H1 (cell line): ENCODE measurements at regions not wholly inside any gene's neighbourhood (a gene's known extent, or its start where the extent isn't known, plus 50 kb on each side); places are given as distances from the start of the nearest gene placed in this dataset.

Experiments
- CTCF ChIA-PET: fragments of 300-600 bp; sonication (Branson Sonifier 250); formaldehyde crosslinking; loops from one replicate; lab custom pipeline; 2021; ENCODE audit not compliant: partially characterized antibody; lab: Charles Lee
- POLR2A ChIA-PET: fragments of 300-600 bp; sonication (Branson Sonifier 250); formaldehyde crosslinking; loops from one replicate; lab custom pipeline; 2021; ENCODE audit warnings: inconsistent platforms; ENCODE audit not compliant: partially characterized antibody; lab: Charles Lee
- DNase-seq, 2 experiments: peaks; one replicate each; pipeline versions ENCODE4 v3.0.0 to v3.0.0-alpha.2; 2010 to 2022; ENCODE audit warnings: low spot score in 2 of 2, low read depth in 1 of 2, mixed read lengths in 1 of 2
- FAIRE-seq: peaks from 2 replicates; lab custom pipeline; 2011; peaks lifted over from hg19 to GRCh38; lab: Jason Lieb, UNC
- H2AFZ ChIP-seq: 2 replicates; pipeline ENCODE4 v1.8.1; 2012; ENCODE audit warnings: low read length, inconsistent platforms
- H2AK5ac ChIP-seq: 2 replicates; pipeline ENCODE4 v1.6.1; 2013; ENCODE audit warnings: low read depth, low read length
- H2BK120ac ChIP-seq: replicated peaks from 2 replicates; pipeline ENCODE3; 2013; ENCODE audit warnings: low read depth, low read length, inconsistent platforms
- H2BK12ac ChIP-seq: 2 replicates; pipeline ENCODE4 v1.6.1; 2013; ENCODE audit warnings: low read depth, low read length
- H2BK15ac ChIP-seq: 2 replicates; pipeline ENCODE4 v1.6.1; 2013; ENCODE audit warnings: low read length
- H2BK20ac ChIP-seq: 2 replicates; pipeline ENCODE4 v1.6.1; 2013; ENCODE audit warnings: low read length
- H2BK5ac ChIP-seq: 2 replicates; pipeline ENCODE4 v1.6.1; 2013; ENCODE audit warnings: low read depth, low read length
- H3K14ac ChIP-seq: 2 replicates; pipeline ENCODE4 v1.6.1; 2013; ENCODE audit warnings: inconsistent platforms; ENCODE audit not compliant: insufficient read length
- H3K18ac ChIP-seq: 2 replicates; pipeline ENCODE4 v1.6.1; 2013; ENCODE audit warnings: low read length; ENCODE audit errors: extremely low read depth
- H3K23ac ChIP-seq: 2 replicates; pipeline ENCODE4 v1.6.1; 2013; ENCODE audit warnings: inconsistent platforms; ENCODE audit not compliant: insufficient read length
- H3K23me2 ChIP-seq: 2 replicates; pipeline ENCODE4 v1.6.1; 2013; ENCODE audit warnings: low read depth, low read length
- H3K27ac ChIP-seq: 2 replicates; pipeline ENCODE4 v1.6.1; 2011; ENCODE audit warnings: low read depth, low read length, inconsistent platforms
- H3K27me3 ChIP-seq, 4 experiments: replicated peaks in 1 of 4; 1 replicate in 1 of 4; 2 replicates in 3 of 4; pipeline versions ENCODE4 v1.6.1 to v1.8.1; 2011 to 2013; ENCODE audit warnings: low read length in 3 of 4, mild to moderate bottlenecking in 3 of 4, inconsistent platforms in 2 of 4, mixed read lengths in 2 of 4, moderate library complexity in 1 of 4; ENCODE audit not compliant: control insufficient read depth in 3 of 4, insufficient read depth in 3 of 4; ENCODE audit errors: extremely low read depth in 1 of 4
- H3K36me3 ChIP-seq, 4 experiments: 2 replicates each; pipeline versions ENCODE4 v1.6.1 to v1.8.1; 2011 to 2013; ENCODE audit warnings: mild to moderate bottlenecking in 4 of 4, low read length in 3 of 4, moderate library complexity in 2 of 4, control low read depth in 1 of 4, inconsistent platforms in 1 of 4; ENCODE audit not compliant: insufficient read depth in 4 of 4, control insufficient read depth in 2 of 4
- H3K4ac ChIP-seq: replicated peaks from 2 replicates; pipeline ENCODE3; 2013; ENCODE audit warnings: low read length, low read depth, mixed read lengths, inconsistent platforms; ENCODE audit not compliant: insufficient read length
- H3K4me1 ChIP-seq, 4 experiments: replicated peaks in 1 of 4; 1 replicate in 1 of 4; 2 replicates in 3 of 4; pipeline versions ENCODE4 v1.6.1 to v1.8.1; 2011 to 2013; ENCODE audit warnings: low read length in 3 of 4, inconsistent platforms in 2 of 4, mixed read lengths in 1 of 4; ENCODE audit not compliant: insufficient read depth in 4 of 4, control insufficient read depth in 3 of 4
- H3K4me2 ChIP-seq, 2 experiments: 2 replicates each; pipeline versions ENCODE4 v1.6.1 to v1.8.1; 2011 to 2013; ENCODE audit warnings: low read depth in 2 of 2, low read length in 2 of 2, control low read depth in 1 of 2, inconsistent platforms in 1 of 2, mild to moderate bottlenecking in 1 of 2; ENCODE audit not compliant: insufficient read depth in 1 of 2
- H3K4me3 ChIP-seq, 4 experiments: fragments of 200-600, 300-600 bp in 1 of 4; sonication (generic), shearing (Covaris generic), sonication (Bioruptor Twin) in 1 of 4; 2 replicates each; pipeline versions ENCODE4 v1.5.1 to v1.8.1; 2011 to 2016; ENCODE audit warnings: low read length in 4 of 4, low read depth in 3 of 4, control low read depth in 2 of 4, inconsistent platforms in 2 of 4, mild to moderate bottlenecking in 2 of 4, mixed read lengths in 1 of 4, moderate library complexity in 1 of 4; ENCODE audit not compliant: insufficient read depth in 2 of 4; ENCODE audit errors: extremely low read depth in 1 of 4
- H3K56ac ChIP-seq: replicated peaks from 2 replicates; pipeline ENCODE3; 2013; ENCODE audit warnings: low read depth, mild to moderate bottlenecking, mixed read lengths, low read length, inconsistent platforms; ENCODE audit not compliant: insufficient read length
- H3K79me1 ChIP-seq: 2 replicates; pipeline ENCODE4 v1.6.1; 2013; ENCODE audit warnings: low read depth, low read length, control low read depth
- H3K79me2 ChIP-seq, 2 experiments: 2 replicates each; pipeline versions ENCODE4 v1.6.1 to v1.8.1; 2012 to 2013; ENCODE audit warnings: low read length in 2 of 2, mild to moderate bottlenecking in 2 of 2, inconsistent platforms in 1 of 2; ENCODE audit not compliant: insufficient read depth in 2 of 2, control insufficient read depth in 1 of 2
- H3K9ac ChIP-seq, 4 experiments: replicated peaks in 1 of 4; 1 replicate in 1 of 4; 2 replicates in 3 of 4; pipeline versions ENCODE4 v1.6.1 to v1.8.1; 2011 to 2013; ENCODE audit warnings: low read depth in 3 of 4, low read length in 3 of 4, control low read depth in 2 of 4, mild to moderate bottlenecking in 2 of 4, moderate library complexity in 2 of 4, inconsistent platforms in 1 of 4; ENCODE audit errors: extremely low read depth in 1 of 4
- H3K9me3 ChIP-seq, 2 experiments: 2 replicates each; pipeline versions ENCODE4 v1.6.1 to v1.8.1; 2012 to 2013; ENCODE audit warnings: mild to moderate bottlenecking in 2 of 2, moderate library complexity in 2 of 2, control low read depth in 1 of 2, inconsistent platforms in 1 of 2, low read depth in 1 of 2, low read length in 1 of 2, mixed read lengths in 1 of 2; ENCODE audit not compliant: insufficient read depth in 2 of 2
- H4K20me1 ChIP-seq, 2 experiments: replicated peaks in 1 of 2; 2 replicates each; pipeline versions ENCODE3 to v1.8.1; 2011 to 2013; ENCODE audit warnings: inconsistent platforms in 2 of 2, low read length in 2 of 2, mild to moderate bottlenecking in 1 of 2; ENCODE audit not compliant: insufficient read depth in 2 of 2, control insufficient read depth in 1 of 2
- H4K5ac ChIP-seq: 2 replicates; pipeline ENCODE4 v1.6.1; 2013; ENCODE audit warnings: low read length, low read depth, mixed read lengths, inconsistent platforms; ENCODE audit not compliant: insufficient read length
- H4K8ac ChIP-seq: 2 replicates; pipeline ENCODE4 v1.8.0; 2013; ENCODE audit warnings: mild to moderate bottlenecking, moderate library complexity, low read length, inconsistent platforms; ENCODE audit not compliant: insufficient read depth; ENCODE audit errors: extremely low read depth
- H4K91ac ChIP-seq: replicated peaks from 2 replicates; pipeline ENCODE3; 2013; ENCODE audit warnings: low read length, mixed read lengths, inconsistent platforms; ENCODE audit not compliant: insufficient read length
- BACH1 ChIP-seq: IDR thresholded peaks from 2 replicates; pipeline ENCODE4 v1.6.1; 2012; ENCODE audit warnings: low read length, improper control_type of control experiment
- CBX8 ChIP-seq: fragments of 300-800, 300-1000 bp; sonication (generic); IDR thresholded peaks from 2 replicates; pipeline ENCODE4 v1.7.1; 2016; ENCODE audit warnings: low read depth, low read length, borderline replicate concordance
- POLR2A ChIP-seq, 2 experiments: IDR thresholded peaks; 1 replicate in 1 of 2; 2 replicates in 1 of 2; pipeline ENCODE4 v1.6.1; 2011; ENCODE audit warnings: low read depth in 2 of 2, low read length in 2 of 2, mild to moderate bottlenecking in 2 of 2; ENCODE audit errors: control extremely low read depth in 1 of 2
- SIX5 ChIP-seq: IDR thresholded peaks from 2 replicates; pipeline ENCODE4 v1.6.1; 2011; ENCODE audit warnings: mild to moderate bottlenecking, low read depth, low read length
- TEAD4 ChIP-seq: IDR thresholded peaks from 2 replicates; pipeline ENCODE4 v1.6.1; 2012; ENCODE audit warnings: low read depth, low read length, inconsistent platforms, mixed read lengths
- WGBS, 2 experiments: shearing (Covaris generic) in 1 of 2; methylation state at CpG; one replicate each; pipeline versions ENCODE4 v1.1.6 to v1.1.7; 2013 to 2015; ENCODE audit warnings: low lambda C conversion rate in 2 of 2, mixed read lengths in 2 of 2, inconsistent platforms in 1 of 2, low coverage in 1 of 2, missing lambda C conversion rate in 1 of 2; ENCODE audit not compliant: insufficient replicate concordance in 2 of 2, insufficient coverage in 1 of 2, insufficient read length in 1 of 2; ENCODE audit errors: extremely low coverage in 1 of 2, missing lambda C conversion rate in 1 of 2; 5-methylcytosine and 5-hydroxymethylcytosine counted together

DNA sequence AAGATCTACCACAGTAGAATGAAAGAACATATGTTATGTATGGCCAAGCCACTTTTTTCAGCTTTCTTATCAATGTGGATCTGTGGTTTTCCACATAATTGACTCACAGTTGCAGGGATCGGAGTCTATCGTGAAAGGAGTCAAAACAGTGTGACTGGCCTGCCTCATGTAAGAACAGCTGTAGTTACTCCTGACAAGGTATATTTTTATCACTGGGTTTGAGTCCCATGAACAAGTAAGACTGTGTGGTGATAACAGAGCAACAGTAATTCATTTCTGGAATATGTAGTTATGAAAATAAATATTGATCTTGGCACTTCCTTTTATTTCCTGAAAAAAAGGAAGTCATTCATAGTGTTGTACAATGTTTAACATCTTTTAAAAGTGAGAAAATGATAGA, 416.6 kb downstream of the KLF12 start:
- H3K27ac ChIP-seq, result no peak overlapping the region
- no peak overlapping the region for H3K18ac ChIP-seq
- H3K4me3 ChIP-seq, result no peak overlapping the region
- no peaks in the 10 kb centered on the region for H3K27me3 ChIP-seq
- H4K20me1 ChIP-seq, result no peaks in the 10 kb centered on the region
- no peaks in the 10 kb centered on the region for H3K23me2 ChIP-seq
- H4K8ac ChIP-seq, result no peak overlapping the region
- no peaks in the 10 kb centered on the region for H3K79me1 ChIP-seq
- no peak overlapping the region for H3K4me2 ChIP-seq
- no peak overlapping the region for H3K23ac ChIP-seq
- no peak overlapping the region for H2BK15ac ChIP-seq
- H4K5ac ChIP-seq, result no peak overlapping the region
- H3K4me1 ChIP-seq, result peaks cover 0 to 11% (median 4%) of the 10 kb centered on the region in 4 experiments; a peak in 3 of 7 replicates
- H2AFZ ChIP-seq, result no peak overlapping the region
- H3K9me3 ChIP-seq, result no peaks in the 10 kb centered on the region
- no peak overlapping the region for H3K14ac ChIP-seq
- ChIA-PET POLR2A (no interaction called here), CTCF (interaction anchor here (0.6 to 1.2 kb wide), 3 partner anchors 15 to 49 kb away, joined by 3 read pairs; no protein-coding TSS in a partner anchor)
- no peaks in the 10 kb centered on the region for H3K79me2 ChIP-seq
- no peak overlapping the region for H2AK5ac ChIP-seq
- DNase-seq, result no peak
- no peak overlapping the region for H2BK20ac ChIP-seq
- no peak overlapping the region for H3K4ac ChIP-seq
- H2BK5ac ChIP-seq, result no peak overlapping the region
- no peak overlapping the region for H2BK120ac ChIP-seq
- H2BK12ac ChIP-seq, result no peak overlapping the region
- no peak overlapping the region for H3K9ac ChIP-seq
- H3K36me3 ChIP-seq, result no peaks in the 10 kb centered on the region
- no peak overlapping the region for H4K91ac ChIP-seq
- WGBS, 2 experiments, result 93% methylated on average over 2 of the region's 2 CpGs; no CpG with 5 or more reads in 1 of the 2 experiments
- H3K56ac ChIP-seq, result no peak overlapping the region
- FAIRE-seq, result no peak
- TF ChIP-seq TEAD4, result no peak
- no peak for TF ChIP-seq CBX8
- no peak for TF ChIP-seq POLR2A (IDR thresholded peaks at IDR 0.05; ENCODE audit: control extremely low read depth in 1 of 2, low read depth in 2 of 2, low read length in 2 of 2)
- TF ChIP-seq SIX5, result no peak
- TF ChIP-seq BACH1, result no peak
